Naive B cell (primary cell): ENCODE measurements at regions not wholly inside any gene's neighbourhood (a gene's known extent, or its start where the extent isn't known, plus 50 kb on each side); places are given as distances from the start of the nearest gene placed in this dataset.
"Not testable (repeated sequence)": the region's sequence is repeated elsewhere in the genome, so short reads cannot be mapped to it uniquely, and the experiment has no call there.

Experiments
- ATAC-seq, 2 donors: fragments of 150-1000 bp; cut with Tn5 transposase; 2 replicates each; pipeline ENCODE4 v1.10.0; 2021; ENCODE audit warnings: low read depth in 2 of 2, mild to moderate bottlenecking in 2 of 2, moderate library complexity in 2 of 2
- DNase-seq: peaks from one replicate; pipeline ENCODE4 v3.0.0; 2022
- H3K27ac Mint-ChIP-seq, 6 donors: one replicate each; pipeline ENCODE4 v1.8.0; 2020 to 2022; ENCODE audit warnings: mild to moderate bottlenecking in 6 of 6, mixed read lengths in 6 of 6, moderate library complexity in 5 of 6, inconsistent platforms in 2 of 6
- H3K27me3 Mint-ChIP-seq, 3 donors: one replicate each; pipeline ENCODE4 v1.8.0; 2021 to 2022; ENCODE audit warnings: mixed read lengths in 3 of 3, mild to moderate bottlenecking in 1 of 3
- H3K36me3 Mint-ChIP-seq, 2 donors: one replicate each; pipeline ENCODE4 v1.8.0; 2020 to 2022; ENCODE audit warnings: mixed read lengths in 2 of 2, inconsistent platforms in 1 of 2, mild to moderate bottlenecking in 1 of 2
- H3K4me1 Mint-ChIP-seq, 3 donors: one replicate each; pipeline ENCODE4 v1.8.0; 2020 to 2022; ENCODE audit warnings: mixed read lengths in 3 of 3, inconsistent platforms in 1 of 3, mild to moderate bottlenecking in 1 of 3, moderate library complexity in 1 of 3
- H3K4me3 Mint-ChIP-seq, 8 donors: one replicate each; pipeline ENCODE4 v1.8.0; 2020 to 2022; ENCODE audit warnings: mild to moderate bottlenecking in 8 of 8, mixed read lengths in 8 of 8, moderate library complexity in 8 of 8, inconsistent platforms in 2 of 8
- H3K9me3 Mint-ChIP-seq, 7 donors: one replicate each; pipeline ENCODE4 v1.8.0; 2020 to 2022; ENCODE audit warnings: mixed read lengths in 7 of 7, mild to moderate bottlenecking in 5 of 7, inconsistent platforms in 2 of 7, moderate library complexity in 1 of 7

- peaks cover 0 to 9% (median 0%) of the 10 kb centered on the region in 3 donors for H3K27me3 Mint-ChIP-seq
- H3K27ac Mint-ChIP-seq: no peak overlapping the region
- DNase-seq (no peak), ATAC-seq (no peak)
- H3K4me3 Mint-ChIP-seq: no peak overlapping the region
- no peaks in the 10 kb centered on the region for H3K9me3 Mint-ChIP-seq
- H3K4me1 Mint-ChIP-seq: no peaks in the 10 kb centered on the region
- peaks cover 0 to 4% of the 10 kb centered on the region in 2 donors for H3K36me3 Mint-ChIP-seq
These were observed 85.4 kb downstream of the MYL12B start for GRCh38 chr18:3347286-3347803.

GRCh38 chr18:3348176-3348575, 86.2 kb downstream of the MYL12B start:
- DNase-seq: no peak
- ATAC-seq: no peak
- H3K27me3 Mint-ChIP-seq: peaks cover 0 to 9% (median 0%) of the 10 kb centered on the region in 3 donors
- H3K9me3 Mint-ChIP-seq: no peaks in the 10 kb centered on the region
- no peaks in the 10 kb centered on the region for H3K36me3 Mint-ChIP-seq
- no peaks in the 10 kb centered on the region for H3K4me1 Mint-ChIP-seq
- H3K4me3 Mint-ChIP-seq: no peak overlapping the region
- H3K27ac Mint-ChIP-seq: peak overlapping the region in 1 of 6 donors; percentile 71

GRCh38 chr18:3349046-3349841, 87.3 kb downstream of the MYL12B start:
- H3K36me3 Mint-ChIP-seq, H3K27ac Mint-ChIP-seq, ATAC-seq, H3K4me1 Mint-ChIP-seq, DNase-seq, H3K9me3 Mint-ChIP-seq, H3K27me3 Mint-ChIP-seq: not testable (repeated sequence)
- peak overlapping the region in 1 of 8 donors; percentile 29 for H3K4me3 Mint-ChIP-seq

- Mint-ChIP-seq H3K27ac (no peak overlapping the region), H3K9me3 (peaks cover 0 to 2% (median 0%) of the 10 kb centered on the region in 7 donors), H3K4me1 (no peaks in the 10 kb centered on the region), H3K4me3 (no peak overlapping the region), H3K27me3 (peaks cover 0 to 9% (median 0%) of the 10 kb centered on the region in 3 donors), H3K36me3 (no peaks in the 10 kb centered on the region)
- ATAC-seq: no peak
- no peak for DNase-seq
These were observed 88.1 kb downstream of the MYL12B start for GRCh38 chr18:3350021-3350420.

DNA sequence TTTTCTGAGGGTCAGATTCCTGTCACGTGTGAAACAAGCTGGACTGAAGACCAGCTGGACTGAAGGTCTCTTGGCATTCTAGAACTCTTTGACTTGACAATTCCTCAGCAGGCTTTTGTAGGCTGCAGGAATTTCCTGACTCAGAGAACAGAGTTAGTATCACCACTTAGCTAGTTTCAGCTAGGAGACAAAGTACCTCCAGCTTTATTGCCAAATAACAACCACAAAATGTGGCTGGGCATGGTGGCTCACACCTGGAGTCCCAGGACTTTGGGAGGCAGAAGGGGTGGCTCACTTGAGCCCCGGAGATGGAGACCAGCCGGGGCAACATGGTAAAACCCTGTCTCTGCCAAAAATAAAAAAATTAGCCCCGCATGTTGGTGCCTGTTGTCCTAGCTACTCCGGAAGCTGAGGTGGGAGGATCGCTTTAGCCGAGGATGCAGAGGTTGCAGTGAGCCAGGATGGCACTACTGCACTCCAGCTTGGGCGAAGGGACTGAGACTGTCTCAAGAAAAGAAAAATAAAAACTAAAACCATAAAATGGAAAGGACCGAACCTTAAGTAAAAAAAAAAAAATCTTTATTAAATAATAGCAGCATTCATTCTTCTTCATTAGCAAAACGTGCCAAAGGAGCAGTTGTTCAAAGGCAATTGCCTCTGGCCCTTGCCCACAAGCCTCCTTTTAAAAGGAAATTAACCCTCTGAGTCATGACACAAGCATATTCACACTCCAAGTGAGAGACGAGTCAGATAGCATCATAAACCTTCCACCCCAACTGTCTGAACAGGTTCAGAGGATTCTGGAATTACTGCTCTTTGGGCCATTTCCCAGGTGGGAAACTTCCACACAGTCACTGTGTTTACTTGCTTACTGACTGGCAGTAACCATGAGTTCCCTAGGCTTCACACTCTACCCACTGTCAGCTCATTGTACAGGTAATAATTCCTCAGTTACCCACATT, 88.9 kb downstream of the MYL12B start:
- DNase-seq (no peak), ATAC-seq (no peak)
- Mint-ChIP-seq H3K36me3 (no peaks in the 10 kb centered on the region), H3K27me3 (peaks cover 0 to 9% (median 0%) of the 10 kb centered on the region in 3 donors), H3K27ac (no peak overlapping the region), H3K4me1 (no peaks in the 10 kb centered on the region), H3K9me3 (peaks cover 0 to 2% (median 0%) of the 10 kb centered on the region in 7 donors), H3K4me3 (no peak overlapping the region)

- no peak overlapping the region for H3K4me3 Mint-ChIP-seq
- peaks cover 0 to 2% (median 0%) of the 10 kb centered on the region in 7 donors for H3K9me3 Mint-ChIP-seq
- no peak overlapping the region for H3K27ac Mint-ChIP-seq
- DNase-seq (no peak), ATAC-seq (no peak)
- no peaks in the 10 kb centered on the region for H3K36me3 Mint-ChIP-seq
- no peaks in the 10 kb centered on the region for H3K27me3 Mint-ChIP-seq
- H3K4me1 Mint-ChIP-seq: no peaks in the 10 kb centered on the region
These were observed 92.6 kb downstream of the MYL12B start for GRCh38 chr18:3354506-3354905.

- ATAC-seq (no peak), DNase-seq (no peak)
- Mint-ChIP-seq H3K4me1 (no peaks in the 10 kb centered on the region), H3K36me3 (no peaks in the 10 kb centered on the region), H3K27ac (no peak overlapping the region), H3K27me3 (no peaks in the 10 kb centered on the region), H3K4me3 (no peak overlapping the region), H3K9me3 (peaks cover 0 to 2% (median 0%) of the 10 kb centered on the region in 7 donors)
These were observed 93.4 kb upstream of the TGIF1 start for GRCh38 chr18:3356614-3357013.

DNA sequence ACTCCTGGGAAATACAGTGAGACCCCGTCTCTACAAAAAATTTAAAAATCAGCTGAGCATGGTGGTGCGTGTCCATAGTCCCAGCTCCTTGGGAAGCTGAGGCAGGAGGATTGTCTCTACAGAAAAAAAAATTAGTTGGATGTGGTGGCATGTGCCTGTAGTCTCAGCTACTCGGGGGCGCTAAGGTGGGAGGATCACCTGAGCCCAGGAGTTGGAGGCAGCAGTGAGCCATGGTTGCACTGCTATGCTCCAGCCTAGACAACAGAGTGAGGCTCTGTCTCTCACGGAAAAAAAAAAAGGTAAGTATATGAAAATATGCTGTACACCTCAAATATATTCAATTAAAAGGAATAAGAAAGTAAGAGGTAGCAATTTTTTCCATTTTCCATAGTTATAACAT, 92.5 kb upstream of the TGIF1 start:
- Mint-ChIP-seq H3K9me3 (peaks cover 0 to 2% (median 0%) of the 10 kb centered on the region in 7 donors), H3K27ac (no peak overlapping the region), H3K36me3 (no peaks in the 10 kb centered on the region), H3K4me1 (no peaks in the 10 kb centered on the region), H3K4me3 (no peak overlapping the region), H3K27me3 (no peaks in the 10 kb centered on the region)
- DNase-seq (no peak), ATAC-seq (no peak)

- H3K27ac Mint-ChIP-seq: no peak overlapping the region
These were observed 91.7 kb upstream of the TGIF1 start for GRCh38 chr18:3358310-3358709.

DNA sequence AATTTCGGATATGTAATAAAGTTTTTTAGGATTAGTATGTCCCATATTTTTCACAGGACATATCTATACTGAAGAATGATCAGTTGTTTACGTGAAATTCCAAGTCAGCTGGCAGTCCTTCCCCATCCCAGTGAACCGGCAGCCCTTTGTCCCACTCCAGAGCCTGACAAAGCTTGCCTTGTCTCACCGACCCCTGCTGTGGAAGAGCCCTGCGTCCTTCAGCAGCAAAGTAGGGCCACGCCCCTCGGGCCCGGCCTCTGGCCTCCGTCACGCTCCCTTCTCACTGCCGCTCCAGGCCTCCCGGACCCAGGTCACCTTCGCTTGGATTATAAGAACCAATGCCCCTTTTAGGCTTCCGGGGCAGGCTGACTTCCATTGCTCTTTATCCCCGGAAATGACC, 89.8 kb upstream of the TGIF1 start:
- DNase-seq (no peak), ATAC-seq (no peak)
- Mint-ChIP-seq H3K27me3 (peaks cover 0 to 9% (median 0%) of the 10 kb centered on the region in 3 donors), H3K4me3 (no peak overlapping the region), H3K4me1 (no peaks in the 10 kb centered on the region), H3K27ac (no peak overlapping the region), H3K9me3 (no peaks in the 10 kb centered on the region), H3K36me3 (no peaks in the 10 kb centered on the region)

More at GRCh38 chr18:3358310-3358709, 91.7 kb upstream of the TGIF1 start:
- Mint-ChIP-seq H3K27me3 (no peaks in the 10 kb centered on the region), H3K9me3 (peaks cover 0 to 2% (median 0%) of the 10 kb centered on the region in 7 donors), H3K4me3 (no peak overlapping the region), H3K36me3 (no peaks in the 10 kb centered on the region), H3K4me1 (no peaks in the 10 kb centered on the region)
- ATAC-seq: no peak
- no peak for DNase-seq

- H3K9me3 Mint-ChIP-seq: peaks cover 0 to 1% (median 0%) of the 10 kb centered on the region in 7 donors
- DNase-seq (no peak), ATAC-seq (no peak)
- no peaks in the 10 kb centered on the region for H3K36me3 Mint-ChIP-seq
- no peaks in the 10 kb centered on the region for H3K4me1 Mint-ChIP-seq
- H3K4me3 Mint-ChIP-seq: no peak overlapping the region
- H3K27me3 Mint-ChIP-seq: peaks cover 0 to 9% (median 0%) of the 10 kb centered on the region in 3 donors
- no peak overlapping the region for H3K27ac Mint-ChIP-seq
These were observed 82.4 kb upstream of the TGIF1 start for GRCh38 chr18:3367491-3368091.

DNA sequence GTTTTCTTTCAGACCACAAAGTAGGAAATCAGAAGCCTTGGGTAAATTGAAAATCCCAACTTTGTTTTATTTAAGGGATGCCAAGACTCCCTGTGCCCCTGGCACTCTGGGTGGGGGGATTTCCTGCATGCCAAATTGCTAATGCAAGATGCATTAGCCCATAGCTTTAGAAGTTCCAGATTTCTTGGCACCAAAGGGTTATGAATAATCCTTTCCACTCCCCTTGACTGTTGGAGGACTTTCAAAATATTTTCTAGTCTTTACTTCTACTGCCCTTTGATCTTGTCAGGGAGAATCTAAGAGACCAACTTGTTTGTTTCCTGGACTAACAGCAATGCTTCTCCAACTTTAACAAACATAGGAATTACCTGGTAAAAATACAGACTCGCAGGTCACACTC, 81.8 kb upstream of the TGIF1 start:
- Mint-ChIP-seq H3K36me3 (no peaks in the 10 kb centered on the region), H3K4me3 (no peak overlapping the region), H3K27ac (no peak overlapping the region), H3K9me3 (peaks cover 0 to 1% (median 0%) of the 10 kb centered on the region in 7 donors), H3K27me3 (peaks cover 0 to 9% (median 0%) of the 10 kb centered on the region in 3 donors), H3K4me1 (no peaks in the 10 kb centered on the region)
- ATAC-seq: no peak
- DNase-seq: no peak

GRCh38 chr18:3379685-3380084, 70.3 kb upstream of the TGIF1 start:
- no peak overlapping the region for H3K27ac Mint-ChIP-seq
- ATAC-seq (no peak), DNase-seq (no peak)
- no peaks in the 10 kb centered on the region for H3K9me3 Mint-ChIP-seq
- no peaks in the 10 kb centered on the region for H3K36me3 Mint-ChIP-seq
- peaks cover 0 to 9% (median 5%) of the 10 kb centered on the region in 3 donors for H3K27me3 Mint-ChIP-seq
- peaks cover 0 to 2% (median 0%) of the 10 kb centered on the region in 3 donors for H3K4me1 Mint-ChIP-seq
- no peak overlapping the region for H3K4me3 Mint-ChIP-seq
